Neural progenitor cell (in vitro differentiated cells): ENCODE measurements at regions not wholly inside any gene's neighbourhood (a gene's known extent, or its start where the extent isn't known, plus 50 kb on each side); places are given as distances from the start of the nearest gene placed in this dataset.
"Not testable (repeated sequence)": the region's sequence is repeated elsewhere in the genome, so short reads cannot be mapped to it uniquely, and the experiment has no call there.

Experiments used
- DNase-seq: peaks from one replicate; pipeline ENCODE4 v3.0.0-alpha.2; 2016; ENCODE audit warnings: low spot score
- H2AFZ ChIP-seq: fragments of 200-600 bp; sonication (generic); replicated peaks from 2 replicates; pipeline ENCODE4 v1.6.1; 2016; ENCODE audit warnings: antibody characterized with exemption
- H3F3A ChIP-seq: fragments of 200-600 bp; sonication (generic); 2 replicates; pipeline ENCODE4 v1.6.1; 2016; ENCODE audit warnings: antibody characterized with exemption, low read depth
- H3K27ac ChIP-seq: fragments of 200-600 bp; sonication (generic); 2 replicates; pipeline ENCODE4 v1.5.1; 2016; ENCODE audit warnings: mild to moderate bottlenecking
- H3K27me3 ChIP-seq: fragments of 200-600 bp; sonication (generic); 2 replicates; pipeline ENCODE4 v1.6.1; 2016; ENCODE audit warnings: mild to moderate bottlenecking, moderate library complexity
- H3K36me3 ChIP-seq: fragments of 200-600 bp; sonication (generic); 2 replicates; pipeline ENCODE4 v1.5.1; 2016
- H3K4me1 ChIP-seq: fragments of 200-600 bp; sonication (generic); 2 replicates; pipeline ENCODE4 v1.6.1; 2016; ENCODE audit warnings: mixed run types
- H3K4me2 ChIP-seq: fragments of 200-600 bp; sonication (generic); 2 replicates; pipeline ENCODE4 v1.6.1; 2016
- H3K4me3 ChIP-seq: fragments of 200-600 bp; sonication (generic); 2 replicates; pipeline ENCODE4 v1.5.1; 2016
- H3K79me2 ChIP-seq: fragments of 200-600 bp; sonication (generic); 2 replicates; pipeline ENCODE4 v1.6.1; 2016; ENCODE audit warnings: low read depth
- H3K9ac ChIP-seq: fragments of 200-600 bp; sonication (generic); 2 replicates; pipeline ENCODE4 v1.6.1; 2016
- H3K9me3 ChIP-seq: fragments of 200-600 bp; sonication (generic); 2 replicates; pipeline ENCODE4 v1.5.1; 2016; ENCODE audit warnings: low read depth
- H4K20me1 ChIP-seq: fragments of 200-600 bp; sonication (generic); 2 replicates; pipeline ENCODE4 v1.6.1; 2016; ENCODE audit warnings: low read depth
- H3K27ac Mint-ChIP-seq: 3 replicates; pipeline ENCODE4 v1.8.0; 2021; ENCODE audit warnings: mixed read lengths
- H3K27me3 Mint-ChIP-seq: 2 replicates; pipeline ENCODE4 v1.8.0; 2022; ENCODE audit warnings: low read depth, mild to moderate bottlenecking, inconsistent platforms, moderate library complexity, mixed read lengths; ENCODE audit not compliant: insufficient read depth
- H3K36me3 Mint-ChIP-seq: 3 replicates; pipeline ENCODE4 v1.8.0; 2021; ENCODE audit warnings: mixed read lengths
- H3K4me1 Mint-ChIP-seq: 3 replicates; pipeline ENCODE4 v1.8.0; 2021; ENCODE audit warnings: mixed read lengths
- H3K4me3 Mint-ChIP-seq: 3 replicates; pipeline ENCODE4 v1.8.0; 2021; ENCODE audit warnings: mild to moderate bottlenecking, moderate library complexity, mixed read lengths
- H3K9me3 Mint-ChIP-seq: 3 replicates; pipeline ENCODE4 v1.8.0; 2020; ENCODE audit warnings: mixed read lengths
- EZH2 ChIP-seq: fragments of 200-600 bp; sonication (generic); IDR thresholded peaks from 2 replicates; pipeline ENCODE4 v1.6.1; 2017; ENCODE audit warnings: antibody characterized with exemption, mild to moderate bottlenecking, moderate library complexity
- EZH2phosphoT487 ChIP-seq: fragments of 200-600 bp; sonication (generic); IDR thresholded peaks from 2 replicates; pipeline ENCODE4 v1.6.1; 2017; ENCODE audit warnings: antibody characterized with exemption
- TF ChIP-seq, protein P1 (sequence below): fragments of 200-600 bp; sonication (generic); IDR thresholded peaks from 2 replicates; pipeline ENCODE4 v1.5.1; 2017; ENCODE audit warnings: antibody characterized with exemption, mild to moderate bottlenecking

- no peaks in the 10 kb centered on the region for H3F3A ChIP-seq
Observed at GRCh38 chr12:74663958-74664357, 126.3 kb downstream of the ATXN7L3B start.

DNA sequence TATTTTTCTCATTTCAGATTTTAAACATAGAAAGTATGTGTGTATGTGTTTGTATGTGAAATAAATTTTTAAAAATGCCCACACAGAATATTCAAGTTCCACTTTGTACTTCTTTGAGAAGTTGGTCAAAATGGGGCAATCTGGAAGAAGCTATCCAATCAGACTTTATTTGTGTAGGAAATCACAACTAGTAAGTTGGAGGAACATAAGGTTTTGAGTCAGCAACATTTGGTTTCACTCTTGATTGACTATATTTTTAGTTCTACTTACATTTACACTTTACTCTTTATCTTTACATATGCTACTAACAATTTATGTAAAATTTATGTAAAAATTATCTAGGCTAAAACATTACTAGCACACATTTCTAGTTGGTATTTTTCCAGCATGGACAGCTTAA, 128.1 kb downstream of the ATXN7L3B start:
- DNase-seq = no peak
- Mint-ChIP-seq H3K9me3 (no peaks in the 10 kb centered on the region), H3K4me3 (no peak overlapping the region), H3K27ac (no peak overlapping the region), H3K27me3 (no peaks in the 10 kb centered on the region), H3K36me3 (no peaks in the 10 kb centered on the region), H3K4me1 (no peaks in the 10 kb centered on the region)
- Histone ChIP-seq H3K79me2 (no peaks in the 10 kb centered on the region), H3K36me3 (no peaks in the 10 kb centered on the region), H3K9ac (no peak overlapping the region), H2AFZ (no peak overlapping the region), H3K4me1 (no peaks in the 10 kb centered on the region), H3K27ac (no peak overlapping the region), H4K20me1 (no peaks in the 10 kb centered on the region), H3K4me3 (no peak overlapping the region), H3F3A (no peaks in the 10 kb centered on the region), H3K27me3 (no peaks in the 10 kb centered on the region), H3K4me2 (no peak overlapping the region), H3K9me3 (no peaks in the 10 kb centered on the region)
- no peak for TF ChIP-seq EZH2phosphoT487
- TF ChIP-seq, protein P1, sequence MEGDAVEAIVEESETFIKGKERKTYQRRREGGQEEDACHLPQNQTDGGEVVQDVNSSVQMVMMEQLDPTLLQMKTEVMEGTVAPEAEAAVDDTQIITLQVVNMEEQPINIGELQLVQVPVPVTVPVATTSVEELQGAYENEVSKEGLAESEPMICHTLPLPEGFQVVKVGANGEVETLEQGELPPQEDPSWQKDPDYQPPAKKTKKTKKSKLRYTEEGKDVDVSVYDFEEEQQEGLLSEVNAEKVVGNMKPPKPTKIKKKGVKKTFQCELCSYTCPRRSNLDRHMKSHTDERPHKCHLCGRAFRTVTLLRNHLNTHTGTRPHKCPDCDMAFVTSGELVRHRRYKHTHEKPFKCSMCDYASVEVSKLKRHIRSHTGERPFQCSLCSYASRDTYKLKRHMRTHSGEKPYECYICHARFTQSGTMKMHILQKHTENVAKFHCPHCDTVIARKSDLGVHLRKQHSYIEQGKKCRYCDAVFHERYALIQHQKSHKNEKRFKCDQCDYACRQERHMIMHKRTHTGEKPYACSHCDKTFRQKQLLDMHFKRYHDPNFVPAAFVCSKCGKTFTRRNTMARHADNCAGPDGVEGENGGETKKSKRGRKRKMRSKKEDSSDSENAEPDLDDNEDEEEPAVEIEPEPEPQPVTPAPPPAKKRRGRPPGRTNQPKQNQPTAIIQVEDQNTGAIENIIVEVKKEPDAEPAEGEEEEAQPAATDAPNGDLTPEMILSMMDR = no peak
- TF ChIP-seq EZH2 = no peak

More at GRCh38 chr12:74663958-74664357, 126.3 kb downstream of the ATXN7L3B start:
- Mint-ChIP-seq H3K36me3 (no peaks in the 10 kb centered on the region), H3K9me3 (no peaks in the 10 kb centered on the region), H3K27ac (no peak overlapping the region), H3K4me3 (no peak overlapping the region), H3K27me3 (no peaks in the 10 kb centered on the region), H3K4me1 (no peaks in the 10 kb centered on the region)
- H2AFZ ChIP-seq = no peak overlapping the region
- no peak overlapping the region for H3K4me3 ChIP-seq
- H3K36me3 ChIP-seq = no peaks in the 10 kb centered on the region
- H3K9ac ChIP-seq = no peak overlapping the region
- no peaks in the 10 kb centered on the region for H3K79me2 ChIP-seq
- H3K9me3 ChIP-seq = no peaks in the 10 kb centered on the region
- no peak overlapping the region for H3K27ac ChIP-seq
- H4K20me1 ChIP-seq = no peaks in the 10 kb centered on the region
- TF ChIP-seq, protein P1 = no peak
- no peak for TF ChIP-seq EZH2phosphoT487
- no peak for TF ChIP-seq EZH2
- no peak for DNase-seq
- H3K4me2 ChIP-seq = no peak overlapping the region
- no peaks in the 10 kb centered on the region for H3K4me1 ChIP-seq
- H3K27me3 ChIP-seq = no peaks in the 10 kb centered on the region

GRCh38 chr12:74671421-74671820, 133.8 kb downstream of the ATXN7L3B start:
- H3K27me3 Mint-ChIP-seq = no peaks in the 10 kb centered on the region
- H3K27ac ChIP-seq = no peak overlapping the region
- no peak overlapping the region for H3K9ac ChIP-seq
- no peak overlapping the region for H3K4me3 Mint-ChIP-seq
- no peak overlapping the region for H3K4me2 ChIP-seq
- no peaks in the 10 kb centered on the region for H3K9me3 ChIP-seq
- H3K36me3 Mint-ChIP-seq = no peaks in the 10 kb centered on the region
- H3K36me3 ChIP-seq = no peaks in the 10 kb centered on the region
- H3K4me1 Mint-ChIP-seq = no peaks in the 10 kb centered on the region
- peaks cover 5% of the 10 kb centered on the region for H3K9me3 Mint-ChIP-seq
- H3K27me3 ChIP-seq = no peaks in the 10 kb centered on the region
- H4K20me1 ChIP-seq = no peaks in the 10 kb centered on the region
- no peak for DNase-seq
- H3K4me1 ChIP-seq = no peaks in the 10 kb centered on the region
- no peak overlapping the region for H3K4me3 ChIP-seq
- H2AFZ ChIP-seq = no peak overlapping the region
- H3K79me2 ChIP-seq = no peaks in the 10 kb centered on the region
- no peaks in the 10 kb centered on the region for H3F3A ChIP-seq
- H3K27ac Mint-ChIP-seq = no peak overlapping the region
- TF ChIP-seq EZH2phosphoT487 (no peak), EZH2 (no peak)
- TF ChIP-seq, protein P1 = no peak

DNA sequence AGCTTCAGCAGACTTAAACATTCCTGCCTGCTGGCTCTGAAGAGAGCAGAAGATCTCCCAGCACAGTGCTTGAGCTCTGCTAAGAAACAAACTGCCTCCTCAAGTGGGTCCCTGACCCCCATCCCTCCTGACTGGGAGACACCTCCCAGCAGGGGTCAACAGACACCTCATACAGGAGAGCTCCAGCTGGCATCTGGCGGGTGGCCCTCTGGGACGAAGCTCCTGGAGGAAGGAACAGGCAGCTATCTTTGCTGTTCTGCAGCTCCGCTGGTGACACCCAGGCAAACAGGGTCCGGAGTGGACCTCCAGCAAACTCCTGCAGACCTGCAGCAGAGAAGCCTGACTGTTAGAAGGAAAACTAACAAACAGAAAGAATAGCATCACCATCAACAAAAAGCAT, 139.3 kb downstream of the ATXN7L3B start:
- not testable (repeated sequence) for H3K27me3 Mint-ChIP-seq, DNase-seq, H3F3A ChIP-seq, H3K36me3 Mint-ChIP-seq, H3K27ac Mint-ChIP-seq, H3K79me2 ChIP-seq, H3K4me1 Mint-ChIP-seq, H3K9ac ChIP-seq, H3K4me2 ChIP-seq, H2AFZ ChIP-seq, H4K20me1 ChIP-seq, H3K4me1 ChIP-seq, H3K9me3 ChIP-seq, H3K27me3 ChIP-seq, H3K4me3 ChIP-seq, H3K4me3 Mint-ChIP-seq, H3K36me3 ChIP-seq, H3K27ac ChIP-seq
- H3K9me3 Mint-ChIP-seq = peaks cover 13% of the 10 kb centered on the region
